ENCODE measurements at regions not wholly inside any gene's neighbourhood (a gene's known extent, or its start where the extent isn't known, plus 50 kb on each side); places are given as distances from the start of the nearest gene placed in this dataset.

DNA sequence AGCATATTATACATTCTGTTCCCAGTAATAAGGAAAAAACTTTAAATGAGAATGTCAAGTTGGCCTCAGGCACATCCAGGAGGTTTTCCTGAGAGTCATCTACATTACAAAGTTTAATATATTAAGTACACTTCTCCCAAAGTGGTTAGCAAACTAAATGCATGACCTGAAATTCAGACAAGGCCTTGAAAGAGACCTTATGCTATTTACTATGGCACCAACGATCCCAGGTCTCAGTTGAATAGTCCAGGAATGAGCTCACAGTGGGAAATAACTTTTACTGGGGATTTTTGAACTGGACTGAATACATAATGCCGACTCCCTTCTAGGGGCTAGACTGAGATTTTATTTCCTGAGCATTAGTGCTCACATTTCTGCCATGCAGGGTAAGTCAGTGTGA is 1577.5 kb upstream of the PCDH7 start:
- Histone ChIP-seq H3K79me1 (ENCODE audit: low read length) (no peaks in the 10 kb centered on the region), H3K36me3 (ENCODE audit: control insufficient read depth, insufficient read depth, low read length) (no peaks in the 10 kb centered on the region), H3K4ac (ENCODE audit: low read depth, low read length) (no peak overlapping the region), H2BK120ac (ENCODE audit: low read depth, low read length) (no peak overlapping the region), H2BK5ac (ENCODE audit: low read length) (no peak overlapping the region), H3K4me3 (ENCODE audit: low read length) (no peak overlapping the region), H3K27ac (ENCODE audit: low read depth, low read length) (no peak overlapping the region), H4K5ac (ENCODE audit: low read length) (no peak overlapping the region), H3K27me3 (ENCODE audit: insufficient read depth, low read length, poor library complexity) (no peaks in the 10 kb centered on the region), H3K4me1 (ENCODE audit: control insufficient read depth, low read depth, low read length) (no peaks in the 10 kb centered on the region), H3K4me2 (ENCODE audit: low read length) (no peak overlapping the region), H3K9ac (ENCODE audit: low read length) (no peak overlapping the region), H4K8ac (ENCODE audit: low read depth, low read length) (no peak overlapping the region), H3K18ac (ENCODE audit: low read length) (no peak overlapping the region), H3K56ac (ENCODE audit: low read length) (no peak overlapping the region), H2AK5ac (ENCODE audit: low read length) (no peak overlapping the region), H2BK15ac (replicated peaks; ENCODE audit: low read depth) (no peak overlapping the region), H3K79me2 (ENCODE audit: control insufficient read depth, insufficient read depth, low read length) (no peaks in the 10 kb centered on the region), H3K23ac (ENCODE audit: low read length) (no peak overlapping the region)
- DNase-seq = no peak
- WGBS (ENCODE audit: extremely low coverage, insufficient coverage, low lambda C conversion rate) = no CpG with 5 or more reads among the region's 2 CpGs

DNA sequence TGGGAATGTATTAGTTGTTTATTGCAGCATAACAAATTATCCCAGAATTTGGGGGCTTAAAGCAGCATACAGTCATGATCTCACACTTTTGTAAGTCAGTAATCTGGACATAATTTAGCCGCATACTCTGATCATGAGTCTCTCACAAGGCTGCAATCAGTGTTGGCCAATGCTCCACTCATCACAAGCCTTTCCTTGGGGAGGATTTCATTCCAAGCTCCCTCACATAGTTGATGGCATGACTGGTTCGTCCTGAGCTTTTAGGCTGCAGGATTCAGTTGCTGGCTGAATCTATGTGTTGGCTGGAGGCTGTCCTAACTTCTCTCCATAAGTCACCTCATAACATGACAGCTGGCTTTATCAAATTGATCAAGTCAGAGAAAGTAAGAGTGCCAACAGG is 1568.6 kb upstream of the PCDH7 start:
- no peaks in the 10 kb centered on the region for H3K36me3 ChIP-seq (ENCODE audit: control insufficient read depth, insufficient read depth, low read length)
- no peaks in the 10 kb centered on the region for H3K27me3 ChIP-seq (ENCODE audit: insufficient read depth, low read length, poor library complexity)
- H3K23ac ChIP-seq (ENCODE audit: low read length) = no peak overlapping the region
- DNase-seq = no peak
- no peaks in the 10 kb centered on the region for H3K79me2 ChIP-seq (ENCODE audit: control insufficient read depth, insufficient read depth, low read length)
- H3K4ac ChIP-seq (ENCODE audit: low read depth, low read length) = no peak overlapping the region
- no peak overlapping the region for H3K18ac ChIP-seq (ENCODE audit: low read length)
- H4K8ac ChIP-seq (ENCODE audit: low read depth, low read length) = no peak overlapping the region
- no peak overlapping the region for H2BK15ac ChIP-seq (replicated peaks; ENCODE audit: low read depth)
- no peak overlapping the region for H2BK120ac ChIP-seq (ENCODE audit: low read depth, low read length)
- H3K9ac ChIP-seq (ENCODE audit: low read length) = no peak overlapping the region
- H2AK5ac ChIP-seq (ENCODE audit: low read length) = no peak overlapping the region
- H4K5ac ChIP-seq (ENCODE audit: low read length) = no peak overlapping the region
- no peaks in the 10 kb centered on the region for H3K4me1 ChIP-seq (ENCODE audit: control insufficient read depth, low read depth, low read length)
- no peak overlapping the region for H3K4me2 ChIP-seq (ENCODE audit: low read length)
- H2BK5ac ChIP-seq (ENCODE audit: low read length) = no peak overlapping the region
- no peak overlapping the region for H3K4me3 ChIP-seq (ENCODE audit: low read length)
- no peak overlapping the region for H3K27ac ChIP-seq (ENCODE audit: low read depth, low read length)
- H3K56ac ChIP-seq (ENCODE audit: low read length) = no peak overlapping the region
- H3K79me1 ChIP-seq (ENCODE audit: low read length) = no peaks in the 10 kb centered on the region
- WGBS (ENCODE audit: extremely low coverage, insufficient coverage, low lambda C conversion rate) = no CpG with 5 or more reads among the region's 2 CpGs

DNA sequence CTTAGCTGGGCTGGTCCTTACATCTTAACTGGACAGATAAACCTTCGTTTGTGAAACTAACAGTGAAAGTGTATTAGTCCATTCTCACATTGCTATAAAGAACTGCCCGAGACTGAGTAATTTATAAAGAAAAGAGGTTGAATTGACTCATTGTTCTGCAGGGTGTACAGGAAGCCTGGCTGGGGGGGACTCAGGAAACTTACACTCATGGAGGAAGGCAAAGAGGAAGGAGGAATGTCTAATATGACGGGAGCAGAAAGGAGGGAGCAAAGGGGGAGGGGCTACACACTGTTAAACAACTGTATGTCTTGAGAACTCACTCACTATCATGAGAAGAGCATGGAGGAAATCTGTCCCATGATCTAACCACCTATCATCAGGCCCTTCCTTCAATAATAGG is 1566.5 kb upstream of the PCDH7 start:
- Histone ChIP-seq H3K79me2 (ENCODE audit: control insufficient read depth, insufficient read depth, low read length) (no peaks in the 10 kb centered on the region), H2BK5ac (ENCODE audit: low read length) (no peak overlapping the region), H4K8ac (ENCODE audit: low read depth, low read length) (no peak overlapping the region), H2AK5ac (ENCODE audit: low read length) (no peak overlapping the region), H3K4me1 (ENCODE audit: control insufficient read depth, low read depth, low read length) (no peaks in the 10 kb centered on the region), H3K23ac (ENCODE audit: low read length) (no peak overlapping the region), H3K4me2 (ENCODE audit: low read length) (no peak overlapping the region), H3K4me3 (ENCODE audit: low read length) (no peak overlapping the region), H3K4ac (ENCODE audit: low read depth, low read length) (no peak overlapping the region), H3K27ac (ENCODE audit: low read depth, low read length) (no peak overlapping the region), H3K79me1 (ENCODE audit: low read length) (no peaks in the 10 kb centered on the region), H4K5ac (ENCODE audit: low read length) (no peak overlapping the region), H3K18ac (ENCODE audit: low read length) (no peak overlapping the region), H3K56ac (ENCODE audit: low read length) (no peak overlapping the region), H3K36me3 (ENCODE audit: control insufficient read depth, insufficient read depth, low read length) (no peaks in the 10 kb centered on the region), H3K9ac (ENCODE audit: low read length) (no peak overlapping the region), H3K27me3 (ENCODE audit: insufficient read depth, low read length, poor library complexity) (no peaks in the 10 kb centered on the region), H2BK120ac (ENCODE audit: low read depth, low read length) (no peak overlapping the region), H2BK15ac (replicated peaks; ENCODE audit: low read depth) (no peak overlapping the region)
- WGBS (ENCODE audit: extremely low coverage, insufficient coverage, low lambda C conversion rate) = no CpG with 5 or more reads among the region's 3 CpGs
- no peak for DNase-seq

DNA sequence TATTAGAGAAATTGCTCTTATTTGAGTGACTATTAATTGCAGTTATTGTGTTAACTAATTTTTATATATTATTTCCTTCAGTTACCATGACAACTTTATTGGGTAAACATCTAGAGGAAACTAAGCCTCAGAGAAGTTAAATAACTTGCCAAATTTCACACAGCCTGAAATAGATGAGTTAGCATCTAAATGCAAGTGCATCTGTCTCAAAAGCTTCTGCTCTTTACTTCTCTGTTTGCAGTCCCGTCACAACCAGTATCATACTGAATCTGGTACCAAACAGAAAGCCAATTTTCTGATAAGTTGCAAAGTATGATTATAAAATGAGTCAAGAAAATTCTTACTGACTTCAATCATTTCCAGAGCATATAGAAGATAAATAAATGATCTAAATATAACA is 1544.9 kb upstream of the PCDH7 start:
- Histone ChIP-seq H3K9ac (ENCODE audit: low read length) (no peak overlapping the region), H3K4me2 (ENCODE audit: low read length) (no peak overlapping the region)
- WGBS (ENCODE audit: extremely low coverage, insufficient coverage, low lambda C conversion rate) = no CpG with 5 or more reads among the region's 1 CpG

DNA sequence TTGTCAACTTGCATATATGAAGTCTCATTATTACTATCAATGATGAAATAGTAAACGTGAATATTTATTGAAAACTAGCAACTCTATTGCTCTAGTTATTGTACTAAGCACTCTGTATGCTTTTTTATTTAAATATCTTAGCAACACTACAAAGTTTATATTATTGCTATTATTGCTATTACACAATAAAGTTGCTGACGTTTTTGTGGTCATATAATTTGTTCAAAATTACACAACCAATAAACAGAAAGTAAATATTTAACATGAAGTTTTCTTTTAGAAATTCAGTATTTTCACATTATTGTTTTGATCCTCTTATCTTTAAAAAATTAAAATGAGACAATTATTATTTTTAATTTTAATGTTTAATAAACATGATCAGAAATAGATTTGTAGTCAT is 1521.1 kb upstream of the PCDH7 start:
- H3K18ac ChIP-seq (ENCODE audit: low read length) = no peak overlapping the region
- no CpG with 5 or more reads among the region's 2 CpGs for WGBS (ENCODE audit: extremely low coverage, insufficient coverage, low lambda C conversion rate)
- no peaks in the 10 kb centered on the region for H3K4me1 ChIP-seq (ENCODE audit: control insufficient read depth, low read depth, low read length)
- DNase-seq = no peak
- H4K8ac ChIP-seq (ENCODE audit: low read depth, low read length) = no peak overlapping the region
- H3K36me3 ChIP-seq (ENCODE audit: control insufficient read depth, insufficient read depth, low read length) = no peaks in the 10 kb centered on the region
- no peak overlapping the region for H3K4me3 ChIP-seq (ENCODE audit: low read length)
- no peaks in the 10 kb centered on the region for H3K79me2 ChIP-seq (ENCODE audit: control insufficient read depth, insufficient read depth, low read length)
- no peak overlapping the region for H4K5ac ChIP-seq (ENCODE audit: low read length)
- H3K56ac ChIP-seq (ENCODE audit: low read length) = no peak overlapping the region
- no peak overlapping the region for H3K4me2 ChIP-seq (ENCODE audit: low read length)
- H2BK120ac ChIP-seq (ENCODE audit: low read depth, low read length) = no peak overlapping the region
- H3K27me3 ChIP-seq (ENCODE audit: insufficient read depth, low read length, poor library complexity) = no peaks in the 10 kb centered on the region
- H2AK5ac ChIP-seq (ENCODE audit: low read length) = no peak overlapping the region
- no peak overlapping the region for H3K27ac ChIP-seq (ENCODE audit: low read depth, low read length)
- H2BK15ac ChIP-seq (replicated peaks; ENCODE audit: low read depth) = no peak overlapping the region
- H3K23ac ChIP-seq (ENCODE audit: low read length) = no peak overlapping the region
- no peak overlapping the region for H3K9ac ChIP-seq (ENCODE audit: low read length)
- H3K4ac ChIP-seq (ENCODE audit: low read depth, low read length) = no peak overlapping the region
- H3K79me1 ChIP-seq (ENCODE audit: low read length) = no peaks in the 10 kb centered on the region
- no peak overlapping the region for H2BK5ac ChIP-seq (ENCODE audit: low read length)

More for the DNA sequence above, 1544.9 kb upstream of the PCDH7 start:
- Histone ChIP-seq H4K8ac (ENCODE audit: low read depth, low read length) (no peak overlapping the region), H3K36me3 (ENCODE audit: control insufficient read depth, insufficient read depth, low read length) (no peaks in the 10 kb centered on the region), H3K4me1 (ENCODE audit: control insufficient read depth, low read depth, low read length) (no peaks in the 10 kb centered on the region), H4K5ac (ENCODE audit: low read length) (no peak overlapping the region), H3K79me2 (ENCODE audit: control insufficient read depth, insufficient read depth, low read length) (no peaks in the 10 kb centered on the region), H2AK5ac (ENCODE audit: low read length) (no peak overlapping the region), H2BK120ac (ENCODE audit: low read depth, low read length) (no peak overlapping the region), H3K4ac (ENCODE audit: low read depth, low read length) (no peak overlapping the region), H3K27ac (ENCODE audit: low read depth, low read length) (no peak overlapping the region), H3K27me3 (ENCODE audit: insufficient read depth, low read length, poor library complexity) (no peaks in the 10 kb centered on the region), H3K56ac (ENCODE audit: low read length) (no peak overlapping the region), H3K4me3 (ENCODE audit: low read length) (no peak overlapping the region), H2BK15ac (replicated peaks; ENCODE audit: low read depth) (no peak overlapping the region), H3K23ac (ENCODE audit: low read length) (no peak overlapping the region), H2BK5ac (ENCODE audit: low read length) (no peak overlapping the region), H3K18ac (ENCODE audit: low read length) (no peak overlapping the region), H3K79me1 (ENCODE audit: low read length) (no peaks in the 10 kb centered on the region)
- DNase-seq = no peak

DNA sequence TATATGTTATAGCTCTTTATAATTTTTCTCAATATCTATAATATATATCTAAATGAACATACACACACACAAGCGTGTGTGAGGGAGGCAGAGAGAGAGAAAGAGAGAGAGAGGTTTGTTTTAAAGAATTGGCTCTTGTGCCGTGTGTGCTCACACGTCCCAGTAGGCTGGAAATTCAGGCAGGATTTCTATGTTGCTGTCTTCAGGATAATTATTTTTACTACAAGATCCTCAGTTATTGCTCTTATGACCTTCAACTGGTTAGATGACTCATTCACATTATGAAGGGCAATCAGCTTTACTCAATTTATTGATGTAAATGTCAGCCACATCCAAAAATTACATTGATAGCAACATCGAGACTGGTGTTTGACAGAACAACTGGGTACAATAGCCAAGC is 1520.7 kb upstream of the PCDH7 start:
- no peak overlapping the region for H3K23ac ChIP-seq (ENCODE audit: low read length)
- H3K27me3 ChIP-seq (ENCODE audit: insufficient read depth, low read length, poor library complexity) = no peaks in the 10 kb centered on the region
- no peak overlapping the region for H2BK15ac ChIP-seq (replicated peaks; ENCODE audit: low read depth)
- no peak overlapping the region for H2BK120ac ChIP-seq (ENCODE audit: low read depth, low read length)
- no peak overlapping the region for H3K18ac ChIP-seq (ENCODE audit: low read length)
- H4K8ac ChIP-seq (ENCODE audit: low read depth, low read length) = no peak overlapping the region
- no peak overlapping the region for H3K27ac ChIP-seq (ENCODE audit: low read depth, low read length)
- no peak overlapping the region for H3K9ac ChIP-seq (ENCODE audit: low read length)
- no peak for DNase-seq
- no CpG with 5 or more reads among the region's 4 CpGs for WGBS (ENCODE audit: extremely low coverage, insufficient coverage, low lambda C conversion rate)
- H2BK5ac ChIP-seq (ENCODE audit: low read length) = no peak overlapping the region
- no peaks in the 10 kb centered on the region for H3K79me2 ChIP-seq (ENCODE audit: control insufficient read depth, insufficient read depth, low read length)
- H3K36me3 ChIP-seq (ENCODE audit: control insufficient read depth, insufficient read depth, low read length) = no peaks in the 10 kb centered on the region
- no peak overlapping the region for H3K4me2 ChIP-seq (ENCODE audit: low read length)
- H3K4me1 ChIP-seq (ENCODE audit: control insufficient read depth, low read depth, low read length) = no peaks in the 10 kb centered on the region
- no peak overlapping the region for H2AK5ac ChIP-seq (ENCODE audit: low read length)
- H3K79me1 ChIP-seq (ENCODE audit: low read length) = no peaks in the 10 kb centered on the region
- H3K56ac ChIP-seq (ENCODE audit: low read length) = no peak overlapping the region
- no peak overlapping the region for H3K4me3 ChIP-seq (ENCODE audit: low read length)
- H3K4ac ChIP-seq (ENCODE audit: low read depth, low read length) = no peak overlapping the region
- no peak overlapping the region for H4K5ac ChIP-seq (ENCODE audit: low read length)

All from mesendoderm (in vitro differentiated cells).